Caki2 (cell line): ENCODE measurements at regions not wholly inside any gene's neighbourhood (a gene's known extent, or its start where the extent isn't known, plus 50 kb on each side); places are given as distances from the start of the nearest gene placed in this dataset.

Experiments used
- DNase-seq: peaks from one replicate; pipeline ENCODE4 v3.0.0-alpha.2; 2015; ENCODE audit warnings: low read depth
- in situ Hi-C: cut with HindIII; loops from 2 replicates; pipeline ENCODE4 v1.10.0; 2016; ENCODE audit warnings: low sequenced_read_pairs, low pct_unique_long_range_greater_than_20kb, mixed read lengths

DNA sequence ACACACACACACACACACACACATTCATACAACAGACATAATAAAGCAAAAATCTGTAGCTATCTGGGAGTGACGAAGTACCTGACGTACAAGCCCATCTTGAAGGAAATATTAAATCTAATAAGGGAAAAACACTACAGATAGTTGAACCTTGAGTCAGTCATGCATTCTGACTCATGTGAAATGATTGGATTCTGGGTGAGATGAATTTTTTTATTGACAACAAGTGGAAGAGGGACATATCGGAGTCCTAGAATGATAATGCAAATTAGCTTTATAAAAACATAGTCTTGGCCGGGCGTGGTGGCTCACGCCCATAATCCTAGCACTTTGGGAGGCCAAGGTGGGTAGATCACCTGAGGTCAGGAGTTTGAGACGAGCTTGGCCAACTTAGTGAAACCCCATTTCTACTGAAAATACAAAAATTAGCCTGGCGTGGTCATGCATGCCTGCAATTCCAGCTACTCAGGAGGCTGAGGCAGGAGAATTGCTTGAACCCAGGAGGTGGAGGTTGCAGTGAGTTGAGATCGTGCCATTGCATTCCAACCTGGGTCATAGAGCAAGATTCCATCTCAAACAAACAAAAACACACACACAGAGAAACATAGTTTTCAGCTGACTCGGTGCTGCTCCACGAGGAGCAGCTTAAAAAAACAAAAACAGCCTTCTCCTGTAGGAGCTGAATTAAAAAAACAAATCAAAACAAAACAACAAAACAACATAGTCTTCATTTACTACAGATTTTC, 154.4 kb upstream of the MKLN1 start:
- peak; percentile 53 for DNase-seq
- in situ Hi-C loops: no loop called here

DNA sequence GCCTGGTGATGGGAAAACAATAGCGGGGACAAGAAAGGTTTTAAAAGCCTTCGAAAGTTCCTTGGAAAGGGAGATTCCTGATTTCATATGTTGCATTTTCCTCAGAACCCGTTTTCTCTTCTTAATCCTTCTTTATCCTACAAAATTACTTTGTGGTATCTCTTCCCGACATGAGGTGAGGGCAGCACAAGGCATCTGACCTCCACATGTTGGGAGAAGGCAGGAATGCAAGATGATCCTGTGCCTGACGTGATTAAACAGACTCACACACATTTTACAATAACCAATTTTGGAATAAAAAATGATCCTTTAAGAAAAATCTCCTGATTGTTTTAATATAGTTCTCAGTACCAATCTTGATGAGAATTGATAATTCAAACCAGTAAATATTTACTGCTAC, 153.3 kb upstream of the MKLN1 start:
- no peak for DNase-seq
- in situ Hi-C loops: no loop called here

DNA sequence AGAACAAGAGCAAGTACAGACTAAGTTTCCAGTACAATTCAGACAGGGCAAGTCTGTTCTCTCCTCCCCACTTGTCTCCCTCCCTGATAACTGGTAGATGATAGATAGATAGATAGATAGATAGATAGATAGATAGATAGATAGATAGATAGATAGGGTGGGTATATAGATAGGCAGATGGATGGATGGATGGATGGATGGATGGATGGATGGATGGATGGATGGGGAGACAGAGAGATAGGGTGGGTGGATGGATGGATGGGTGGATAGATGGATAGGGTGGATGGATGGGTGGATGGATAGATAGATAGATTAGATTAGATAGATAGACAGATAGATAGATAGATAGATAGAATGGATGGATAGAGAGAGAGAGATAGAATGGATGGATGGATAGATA, 152.8 kb upstream of the MKLN1 start:
- DNase-seq: no peak
- in situ Hi-C loops: no loop called here

DNA sequence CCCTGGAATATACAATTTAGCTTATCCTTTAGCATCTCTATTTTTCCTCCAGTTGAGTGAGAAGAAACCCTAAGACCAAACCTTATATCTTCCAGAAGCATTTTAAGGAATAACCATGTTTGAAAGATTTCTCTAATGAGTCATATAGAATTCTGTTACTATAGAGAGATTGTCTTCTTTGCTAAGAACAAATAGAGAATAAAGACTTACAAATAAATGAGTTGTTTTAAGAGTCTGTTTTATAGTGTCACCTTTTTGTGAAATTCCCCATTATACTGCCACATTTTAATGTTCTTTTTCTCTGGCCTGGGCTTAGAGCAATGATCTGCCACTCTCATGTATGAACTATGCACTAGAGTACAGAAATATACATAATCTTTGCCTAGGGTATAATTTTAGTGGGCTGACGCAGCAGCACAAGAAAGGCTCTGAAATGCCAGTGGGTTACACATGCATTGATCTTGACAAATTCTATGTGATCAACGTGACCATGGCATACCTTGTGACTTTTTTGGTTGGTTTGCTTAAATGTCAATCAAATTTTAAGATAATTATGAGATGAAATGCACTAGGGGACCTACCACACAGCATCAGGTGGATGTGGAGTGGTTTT, 145.1 kb upstream of the MKLN1 start:
- no peak for DNase-seq
- in situ Hi-C loops: no loop called here

DNA sequence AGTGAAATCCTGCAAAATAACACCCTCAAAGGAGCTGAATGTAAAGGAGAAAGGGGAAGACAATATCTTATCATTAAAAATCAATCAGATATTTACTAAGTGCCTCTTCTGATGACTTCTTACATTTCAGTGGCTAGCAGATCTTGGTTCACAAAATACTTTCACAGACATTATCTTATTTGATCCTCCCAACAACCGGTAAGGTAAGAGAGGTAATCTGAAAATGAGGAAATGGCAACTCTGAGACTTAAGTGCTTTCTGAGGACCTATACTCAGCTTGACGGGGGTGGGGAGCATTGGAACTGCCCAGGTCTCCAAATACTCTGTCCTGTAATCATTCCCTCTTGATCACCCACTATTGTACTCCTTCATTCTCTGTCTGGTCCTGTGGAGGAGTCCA, 144.6 kb upstream of the MKLN1 start:
- in situ Hi-C loops: no loop called here
- DNase-seq: no peak

DNA sequence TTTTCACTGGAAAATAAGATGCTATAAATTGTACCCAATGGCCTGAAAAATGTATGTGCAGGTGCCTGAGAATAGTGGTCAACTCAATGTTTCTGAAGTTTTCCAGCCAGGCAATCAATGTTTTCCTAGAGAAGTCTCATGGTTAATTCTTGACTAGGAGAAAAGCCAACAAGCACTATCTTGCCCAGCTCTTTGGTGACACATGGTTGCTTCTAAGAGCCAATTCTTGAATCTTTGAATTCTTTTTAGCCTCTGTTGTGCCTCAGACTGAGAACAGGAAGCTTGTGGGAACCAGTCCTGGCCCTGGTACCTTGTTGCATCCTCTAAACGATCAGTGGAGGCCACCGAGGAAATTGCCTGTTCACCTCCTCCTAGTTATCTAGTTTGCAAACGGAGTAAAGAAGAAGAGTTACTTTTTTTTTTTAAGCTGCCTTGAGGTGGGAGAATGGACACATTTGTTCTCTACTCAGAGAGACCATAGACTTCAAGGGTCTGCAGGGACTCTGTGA, 144.0 kb upstream of the MKLN1 start:
- no peak for DNase-seq
- in situ Hi-C loops: no loop called here

DNA sequence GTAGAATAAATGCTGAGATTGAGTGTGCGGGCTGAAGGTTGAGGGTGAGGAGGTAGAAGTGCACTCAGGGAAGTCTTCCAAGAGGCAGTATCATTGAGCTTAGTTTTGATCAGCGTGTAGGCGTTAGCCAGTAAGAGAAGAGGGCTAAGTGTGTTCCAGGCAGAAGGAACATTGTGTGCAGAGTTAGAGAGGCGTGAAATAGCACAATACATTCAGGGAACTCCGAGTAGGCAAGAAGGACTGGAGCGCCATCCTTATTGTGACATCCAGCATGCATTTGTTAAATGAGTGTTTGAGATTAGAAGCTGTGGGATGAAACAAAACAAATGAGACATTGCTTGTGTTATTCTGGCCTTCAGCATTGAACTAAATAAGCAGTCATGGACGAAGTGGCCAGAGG, 140.9 kb upstream of the MKLN1 start:
- in situ Hi-C loops: no loop called here
- no peak for DNase-seq

DNA sequence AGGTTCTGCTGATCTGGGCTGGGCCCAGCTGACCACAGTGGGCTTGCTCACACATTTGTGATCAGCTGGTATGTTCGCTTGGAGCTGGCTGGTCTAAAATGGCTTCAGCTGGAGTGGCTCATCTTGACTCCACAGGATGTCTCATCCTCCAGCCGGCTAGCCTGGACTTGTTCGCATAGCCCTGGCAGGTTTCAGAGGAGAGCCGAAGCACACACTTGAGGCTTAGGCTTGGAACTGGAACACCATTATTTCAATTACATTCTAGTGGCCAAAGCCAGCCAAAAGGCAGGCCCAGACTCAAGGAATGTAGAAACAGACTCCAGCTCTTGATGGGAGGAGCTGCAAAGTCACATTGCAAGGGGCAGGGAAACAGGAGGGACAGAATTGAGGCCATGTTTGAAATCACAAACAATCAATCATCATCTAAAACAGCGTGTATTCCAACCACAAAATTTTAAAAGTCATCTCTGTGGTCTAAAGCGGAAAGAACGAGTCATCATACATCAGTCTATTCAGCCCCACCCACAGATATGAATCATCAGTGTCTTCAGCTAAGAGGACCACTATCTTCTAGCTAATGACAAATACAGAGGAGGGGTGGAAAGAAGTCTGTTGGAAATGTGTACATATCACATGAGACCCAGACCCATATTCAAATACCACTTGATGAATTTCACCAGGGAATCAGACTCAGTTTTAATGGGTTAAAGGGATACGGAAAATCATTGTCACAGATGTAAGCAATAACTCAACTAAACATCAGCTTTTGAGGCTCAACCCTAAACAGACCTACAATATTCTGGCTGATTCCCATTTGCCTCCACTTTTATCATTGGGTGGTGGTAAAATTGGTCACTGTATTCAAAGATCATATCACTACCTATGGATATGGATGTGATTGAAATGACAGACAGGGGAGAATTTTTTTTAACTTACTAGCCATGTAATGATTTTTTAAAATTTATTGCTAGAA, 139.0 kb upstream of the MKLN1 start:
- DNase-seq: peak; percentile 89
- in situ Hi-C loops: no loop called here

DNA sequence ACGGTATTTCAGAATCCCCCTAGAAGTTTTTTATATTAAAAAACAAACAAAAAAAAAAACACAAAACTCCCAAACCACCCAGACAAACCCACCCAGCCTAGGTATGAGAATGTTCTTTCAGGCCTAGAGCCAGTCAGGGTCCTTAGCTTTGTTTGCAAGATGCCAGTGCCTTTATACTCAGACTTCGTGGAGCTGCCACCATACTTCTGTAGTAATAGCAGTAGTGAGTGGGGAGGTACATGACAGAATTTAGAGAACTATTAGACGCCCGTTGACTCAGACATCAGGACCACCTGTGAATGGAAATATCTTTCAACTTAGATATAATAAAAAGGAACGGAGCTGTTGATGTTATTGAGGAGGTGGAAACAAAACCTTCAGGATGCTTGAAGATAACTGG, 138.2 kb upstream of the MKLN1 start:
- no peak for DNase-seq
- in situ Hi-C loops: no loop called here

DNA sequence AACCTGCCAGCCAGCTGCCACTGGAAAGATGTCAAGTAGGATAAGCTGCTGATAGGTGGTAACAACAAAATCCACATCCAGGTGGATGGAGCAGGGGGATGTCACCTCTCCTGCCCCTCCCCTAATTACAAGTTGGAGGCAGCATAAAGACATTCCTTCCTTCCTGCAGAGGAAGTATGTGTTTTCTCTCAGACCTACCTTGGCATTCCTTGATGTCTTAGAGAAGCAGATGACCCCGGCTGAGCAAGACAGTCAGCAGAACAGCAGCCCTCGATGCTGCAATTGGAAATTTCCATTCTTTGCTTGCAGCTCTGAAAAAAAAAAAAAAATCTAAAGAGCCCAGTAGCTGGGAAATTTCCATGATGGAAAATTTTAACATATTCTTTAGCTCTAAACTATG, 137.5 kb upstream of the MKLN1 start:
- peak; percentile 65 for DNase-seq
- in situ Hi-C loops: no loop called here

DNA sequence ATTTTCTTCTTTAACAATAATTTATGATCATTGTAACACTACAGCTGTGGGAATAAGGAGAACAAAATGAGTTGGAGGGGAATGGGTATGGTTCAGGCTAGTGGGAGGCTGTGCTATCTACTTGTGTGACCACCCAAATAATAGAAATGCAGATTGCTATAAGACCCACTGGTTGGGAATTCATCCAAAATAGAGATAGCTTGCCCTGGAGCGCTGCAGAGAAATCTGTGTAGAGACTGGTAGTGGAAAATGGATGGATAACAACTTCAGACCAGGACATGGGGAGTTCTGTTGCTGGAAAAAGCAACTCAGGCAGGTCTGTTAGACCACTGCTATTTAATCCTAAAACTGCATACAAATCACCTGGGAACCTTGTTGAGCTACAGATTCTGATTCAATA, 137.1 kb upstream of the MKLN1 start:
- in situ Hi-C loops: no loop called here

DNA sequence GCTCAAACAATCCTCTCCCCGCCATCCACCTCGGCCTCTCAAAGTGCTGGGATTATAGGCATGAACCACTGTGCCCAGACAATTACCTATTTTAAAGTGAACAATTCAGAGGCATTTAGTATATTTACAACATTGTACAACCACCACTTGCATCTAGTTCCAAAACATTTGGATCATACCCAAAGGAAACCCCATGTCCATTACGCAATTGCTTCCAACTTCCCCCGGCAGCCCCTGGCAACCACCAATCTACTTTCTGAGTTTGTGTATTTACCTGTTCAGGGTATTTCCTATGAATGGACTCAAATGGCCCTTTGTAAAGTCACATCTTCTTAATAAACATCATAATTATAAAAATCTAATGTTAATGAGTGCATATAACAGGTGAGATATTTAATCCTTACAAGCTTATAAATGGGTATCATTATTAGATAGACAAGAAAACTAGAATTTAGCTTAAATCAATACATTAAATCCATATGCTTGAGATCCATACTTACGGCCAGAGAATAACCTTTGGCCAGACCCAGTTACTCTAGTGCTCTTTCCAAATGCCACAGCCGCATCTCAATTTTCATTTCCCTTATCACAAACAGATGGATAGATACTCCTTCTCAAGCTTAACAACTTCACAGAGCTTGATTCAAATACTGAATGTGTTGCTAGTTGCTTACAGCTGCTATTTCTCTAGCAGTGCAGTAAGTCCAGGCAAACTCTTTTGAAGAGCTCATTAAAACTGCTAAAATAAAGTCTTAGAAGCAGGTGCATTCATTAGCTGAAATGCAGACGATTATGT, 133.4 kb upstream of the MKLN1 start:
- no peak for DNase-seq
- in situ Hi-C loops: no loop called here

More for the DNA sequence above, 137.1 kb upstream of the MKLN1 start:
- no peak for DNase-seq

DNA sequence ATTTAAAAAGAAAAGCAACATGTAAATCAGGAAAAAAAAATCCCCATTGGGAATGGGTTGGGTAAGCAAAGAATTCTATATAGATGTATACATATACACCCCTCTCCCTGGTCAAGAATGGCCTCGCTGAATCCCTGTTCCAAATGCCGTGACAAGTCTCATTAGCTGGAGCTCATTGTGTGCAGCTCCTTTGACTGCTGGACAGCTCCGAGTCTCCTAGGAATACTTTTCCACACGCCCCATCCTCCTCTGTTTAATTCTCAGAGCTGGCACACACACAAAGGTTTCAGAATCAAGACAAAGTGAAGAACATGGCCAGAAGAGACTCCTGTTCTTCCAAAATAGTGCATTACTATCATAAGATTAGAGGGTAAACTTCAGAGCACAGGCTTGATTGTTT, 130.9 kb upstream of the MKLN1 start:
- DNase-seq: no peak
- in situ Hi-C loops: no loop called here

DNA sequence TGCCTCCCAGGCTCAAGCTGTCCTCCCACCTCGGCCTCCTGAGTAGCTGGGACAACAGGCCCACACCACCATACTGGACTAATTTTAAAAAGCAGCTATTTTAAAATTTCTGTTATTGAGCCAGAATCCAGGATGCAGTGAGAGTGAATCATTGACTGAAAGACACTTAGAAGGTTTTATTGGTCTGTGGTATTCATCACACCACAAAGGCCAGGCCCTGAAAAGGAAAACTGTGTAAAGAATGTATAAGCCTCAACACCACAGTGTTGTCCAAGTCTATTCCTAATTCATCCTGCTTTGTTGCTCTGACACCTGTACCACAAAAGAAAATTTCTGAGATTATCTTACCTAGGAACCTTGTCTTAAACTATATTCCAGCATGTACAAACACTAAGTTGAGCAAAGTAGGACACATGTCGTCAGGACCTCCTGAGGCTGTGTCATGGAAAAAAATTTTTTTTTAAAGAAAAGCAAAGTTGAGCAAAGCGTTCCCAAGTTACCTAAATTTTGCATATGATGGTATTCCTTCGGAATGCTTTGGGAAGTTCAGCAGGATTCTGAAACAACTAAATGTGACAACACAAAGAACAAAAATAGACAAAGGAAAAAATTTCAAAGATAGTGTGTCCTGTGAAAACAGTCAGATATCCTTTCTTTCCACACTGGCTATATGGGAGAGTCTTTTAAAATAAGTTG, 129.6 kb upstream of the MKLN1 start:
- no peak for DNase-seq

DNA sequence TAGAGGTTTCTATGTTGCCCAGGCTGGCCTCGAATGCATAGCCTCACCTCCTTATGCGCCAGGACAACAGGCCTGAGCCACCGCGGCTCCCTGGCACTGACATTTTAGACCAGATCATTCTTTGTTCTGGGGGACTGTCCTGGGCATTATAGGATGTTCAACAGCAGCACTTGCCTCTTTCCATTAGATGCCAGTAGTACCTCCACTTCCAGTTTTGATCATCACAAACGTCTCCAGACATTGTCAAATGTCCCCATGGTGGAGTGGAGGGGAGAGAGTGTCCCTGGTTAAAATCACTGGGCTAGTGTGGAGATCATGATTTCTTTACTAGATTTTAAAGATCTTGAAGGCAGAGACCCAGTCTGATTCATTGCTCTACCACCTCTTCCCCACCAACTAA, 125.2 kb upstream of the MKLN1 start:
- no peak for DNase-seq
- in situ Hi-C loops: no loop called here

More for the DNA sequence above, 129.6 kb upstream of the MKLN1 start:
- in situ Hi-C loops: no loop called here

DNA sequence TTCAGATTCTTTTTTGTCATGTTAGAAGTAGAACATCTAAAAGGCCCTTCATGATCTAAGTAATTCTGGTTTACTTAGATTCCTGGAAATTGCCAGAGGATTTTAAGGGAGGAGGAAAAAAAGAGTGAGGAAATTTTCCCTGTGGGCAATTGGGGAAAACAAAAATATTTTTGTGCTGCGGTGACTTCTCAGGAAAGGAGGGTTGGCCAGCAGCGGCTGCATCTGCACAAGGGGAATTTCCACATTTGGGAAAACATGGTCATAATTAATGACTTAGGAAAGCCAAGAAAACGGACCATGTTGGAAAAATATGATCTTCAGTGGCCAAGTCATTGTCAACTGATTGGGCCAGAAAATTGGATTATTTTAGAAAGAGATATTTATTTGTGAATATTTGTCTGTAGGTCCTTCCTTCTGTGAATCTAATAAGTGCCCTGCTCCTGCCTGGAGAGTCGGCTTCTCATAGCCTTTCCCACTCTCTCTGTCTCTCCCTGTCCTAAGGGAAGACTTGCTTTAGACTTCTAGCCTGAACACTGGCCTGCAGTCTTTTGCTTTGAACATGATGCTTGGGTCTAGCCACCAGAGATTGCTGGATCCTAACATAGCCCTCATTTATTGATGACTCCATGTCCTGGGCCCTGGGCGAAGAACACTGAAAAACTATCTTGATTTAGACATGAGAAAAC, 124.2 kb upstream of the MKLN1 start:
- in situ Hi-C loops: no loop called here
- DNase-seq: no peak

DNA sequence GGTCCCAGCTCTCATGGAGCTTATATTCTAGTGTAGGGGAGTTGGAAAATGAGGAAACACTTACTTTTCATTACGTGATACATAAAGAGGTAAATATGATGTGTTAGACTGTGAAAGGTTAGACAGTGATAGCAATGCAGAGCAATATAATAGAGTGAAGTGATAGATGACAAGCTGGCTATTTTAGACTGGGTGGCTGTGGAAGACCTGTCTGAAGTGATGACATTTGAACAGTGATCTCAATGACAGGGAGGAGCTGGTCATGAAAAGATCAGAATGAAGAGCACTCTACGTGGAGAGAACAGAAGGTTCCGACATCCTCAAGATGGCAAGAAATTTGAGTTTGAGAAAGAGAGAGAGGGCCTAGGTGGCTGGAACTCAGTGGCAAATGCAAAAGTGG, 118.9 kb upstream of the MKLN1 start:
- in situ Hi-C loops: no loop called here

More for the DNA sequence above, 118.9 kb upstream of the MKLN1 start:
- no peak for DNase-seq
